Fibroblast of gingiva (primary cell): ENCODE measurements at regions not wholly inside any gene's neighbourhood (a gene's known extent, or its start where the extent isn't known, plus 50 kb on each side); places are given as distances from the start of the nearest gene placed in this dataset.
A peak's percentile ranks its signal among the peaks of the same experiment; 100 is the strongest.
"Not testable (repeated sequence)": the region's sequence is repeated elsewhere in the genome, so short reads cannot be mapped to it uniquely, and the experiment has no call there.

Experiments
- DNase-seq: peaks from one replicate; pipeline ENCODE4 v3.0.0-alpha.2; 2011; ENCODE audit warnings: low read depth

DNA sequence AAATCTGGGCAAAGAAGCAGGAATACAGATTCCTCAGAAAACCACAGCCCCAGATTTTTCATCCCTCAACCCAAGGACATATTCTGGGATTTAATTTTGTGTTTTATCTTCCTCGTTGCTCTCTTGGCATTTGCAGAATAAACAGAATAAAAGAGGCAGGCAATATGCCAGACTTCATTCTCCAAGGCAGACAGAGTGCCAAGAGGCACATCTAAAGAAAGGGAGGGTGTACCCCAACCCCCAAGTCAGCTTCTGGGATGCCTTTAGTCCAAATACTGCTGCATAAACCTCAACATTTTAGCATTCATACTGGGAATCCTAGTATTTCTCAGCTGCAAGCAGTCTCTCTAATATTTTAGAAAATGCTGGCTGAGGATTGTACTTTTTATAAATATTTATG, 629.2 kb downstream of the KLHL13 start:
- DNase-seq = no peak

- DNase-seq = no peak
Measured at GRCh38 chrX:117483950-117484349, 632.7 kb downstream of the KLHL13 start.

DNA sequence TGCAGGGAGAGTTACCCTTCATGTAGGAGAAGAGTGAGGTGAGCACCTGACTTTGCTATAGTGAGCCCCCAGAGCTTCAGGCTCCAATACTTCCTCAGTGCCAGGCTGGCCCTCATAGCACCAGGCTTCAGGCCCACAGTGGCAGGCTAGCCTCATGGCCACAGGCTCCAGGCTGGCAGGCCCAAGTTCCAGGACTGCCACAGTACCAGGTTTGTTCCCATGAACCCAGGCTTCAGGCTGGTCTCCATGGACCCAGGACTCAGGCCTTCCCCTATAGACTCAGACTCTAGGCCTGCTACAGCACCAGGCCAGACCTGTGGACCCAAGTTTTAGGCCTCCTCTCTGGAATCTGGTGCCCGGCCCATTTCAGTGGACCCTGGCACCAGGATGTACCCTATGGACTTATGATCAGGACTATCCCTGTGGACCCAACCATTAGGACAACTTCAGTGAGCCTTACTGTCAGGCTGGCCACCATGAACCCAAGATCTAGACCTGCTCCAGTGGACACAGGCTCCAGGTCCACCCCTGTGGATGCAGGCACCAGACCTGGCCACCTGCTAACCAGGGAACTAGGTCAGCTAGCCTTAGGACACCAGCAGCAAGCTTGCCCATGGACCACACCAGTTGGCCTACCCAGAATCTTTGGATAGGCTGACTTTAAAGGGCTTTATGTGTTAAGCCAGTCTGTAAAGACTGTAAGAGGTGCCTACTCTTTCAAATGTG, 658.2 kb downstream of the KLHL13 start:
- DNase-seq = no peak

DNA sequence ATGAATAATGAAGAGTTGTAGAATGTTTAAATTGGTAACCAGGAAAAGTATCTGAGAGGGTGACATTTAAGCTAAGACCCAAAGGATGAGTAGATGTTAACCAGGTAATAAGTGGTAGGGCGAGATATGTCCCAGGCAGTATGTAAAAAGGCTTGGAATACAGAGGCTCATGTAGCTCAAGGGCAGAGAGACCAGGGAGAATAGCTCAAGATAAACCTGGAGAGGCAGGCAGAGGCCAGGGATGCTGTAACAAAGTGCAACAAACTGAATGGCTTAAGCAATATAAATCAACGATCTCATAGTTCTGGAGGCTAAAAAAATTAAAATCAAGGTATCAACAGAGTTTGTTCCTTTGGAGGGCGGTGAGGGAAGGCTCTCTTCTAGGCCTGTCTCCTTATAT, 660.8 kb downstream of the KLHL13 start:
- DNase-seq = no peak

- DNase-seq = no peak
Measured at GRCh38 chrX:117429501-117429900, 687.1 kb downstream of the KLHL13 start.

GRCh38 chrX:117407449-117408150, 709.0 kb downstream of the KLHL13 start:
- DNase-seq = peak; percentile 6

GRCh38 chrX:117400839-117401238, 715.8 kb downstream of the KLHL13 start:
- DNase-seq = peak; percentile 2

- no peak for DNase-seq
Measured at GRCh38 chrX:117400005-117400404, 716.6 kb downstream of the KLHL13 start.

DNA sequence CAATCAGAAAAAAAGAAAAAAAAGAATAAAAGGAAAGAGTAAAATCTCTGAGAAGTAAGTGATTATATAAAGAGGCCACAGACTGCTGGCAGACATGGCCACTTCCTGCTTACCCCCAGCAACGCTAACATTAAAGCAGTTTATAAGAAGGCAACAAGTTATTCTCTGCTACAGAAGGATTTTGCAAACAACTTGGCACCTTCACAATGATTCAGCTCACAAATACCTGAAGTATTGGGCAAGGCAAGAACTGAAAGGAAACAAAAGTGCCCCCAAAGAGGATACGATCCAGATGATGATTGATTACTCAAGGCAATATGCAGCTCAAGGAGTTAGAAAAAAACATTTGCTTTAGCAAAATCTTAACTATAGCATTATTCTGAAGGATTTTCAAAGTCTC, 718.8 kb downstream of the KLHL13 start:
- peak; percentile 20 for DNase-seq

DNA sequence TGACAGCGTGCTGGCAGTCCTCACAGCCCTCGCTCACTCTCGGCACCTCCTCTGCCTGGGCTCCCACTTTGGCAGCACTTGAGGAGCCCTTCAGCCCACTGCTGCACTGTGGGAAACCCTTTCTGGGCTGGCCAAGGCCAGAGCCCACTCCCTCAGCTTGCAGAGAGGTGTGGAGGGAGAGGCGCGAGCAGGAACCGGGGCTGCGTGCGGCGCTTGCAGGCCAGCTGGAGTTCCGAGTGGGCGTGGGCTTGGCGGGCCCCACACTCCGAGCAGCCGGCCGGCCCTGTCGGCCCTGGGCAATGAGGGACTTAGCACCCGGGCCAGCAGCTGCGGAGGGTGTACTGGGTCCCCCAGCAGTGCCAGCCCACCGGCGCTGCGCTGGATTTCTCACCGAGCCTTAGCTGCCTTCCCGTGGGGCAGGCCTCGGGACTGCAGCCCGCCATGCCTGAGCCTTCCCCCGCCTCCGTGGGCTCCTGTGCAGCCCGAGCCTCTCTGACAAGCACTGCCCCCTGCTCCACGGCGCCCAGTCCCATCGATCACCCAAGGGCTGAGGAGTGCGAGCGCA, 722.0 kb downstream of the KLHL13 start:
- not testable (repeated sequence) for DNase-seq

DNA sequence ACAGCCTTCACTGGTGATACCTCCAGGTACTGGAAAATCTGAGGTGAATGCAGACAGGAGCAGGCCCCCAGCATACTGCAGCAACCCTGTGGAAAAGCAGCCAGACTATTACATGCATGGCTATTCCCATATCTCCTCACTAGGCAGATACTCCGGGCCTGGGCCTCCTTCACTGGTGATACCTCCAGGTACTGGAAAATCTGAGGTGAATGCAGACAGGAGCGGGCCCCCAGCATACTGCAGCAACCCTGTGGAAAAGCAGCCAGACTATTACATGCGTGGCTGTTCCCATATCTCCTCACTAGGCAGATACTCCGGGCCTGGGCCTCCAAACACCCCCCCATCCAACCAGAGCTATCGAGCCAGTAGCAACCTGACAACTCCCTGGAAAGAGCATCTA, 724.2 kb downstream of the KLHL13 start:
- not testable (repeated sequence) for DNase-seq

DNA sequence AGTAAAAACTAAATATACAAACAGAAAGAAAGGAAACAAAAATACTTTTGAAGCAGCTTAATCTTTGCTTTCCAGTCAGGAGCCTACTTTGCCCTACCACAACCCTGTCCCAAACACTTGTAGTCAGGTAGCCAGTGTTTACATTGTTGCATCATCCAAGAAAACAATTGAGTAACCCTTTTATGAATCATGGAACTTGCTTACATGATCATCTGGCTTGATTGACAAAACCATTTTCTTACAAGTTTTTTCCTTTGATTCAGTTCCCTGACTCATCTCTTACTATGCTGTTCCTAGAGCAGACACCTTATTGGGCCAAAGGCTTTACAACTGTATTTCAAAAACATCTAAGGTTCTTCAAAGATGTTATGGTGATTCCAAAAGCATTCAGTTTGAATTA, 740.1 kb downstream of the KLHL13 start:
- no peak for DNase-seq

DNA sequence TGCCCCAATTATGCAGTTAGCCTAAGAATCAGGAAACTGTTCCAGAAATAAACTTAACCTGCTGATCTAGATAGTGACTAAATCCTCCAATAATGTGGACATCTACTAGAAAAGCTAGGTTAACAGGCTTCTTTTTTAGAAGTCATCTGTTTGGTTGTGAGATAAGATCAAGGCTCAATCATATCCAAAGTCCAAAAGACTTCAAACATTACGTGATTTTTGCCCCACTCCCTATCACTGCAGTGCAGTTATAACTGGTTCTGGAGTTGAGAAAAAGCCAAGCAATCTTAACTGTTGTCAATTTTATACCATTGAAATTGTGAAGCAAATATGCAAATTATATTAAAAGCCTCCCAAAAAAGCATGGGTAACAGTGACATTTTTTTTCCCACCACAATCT, 781.4 kb downstream of the KLHL13 start:
- DNase-seq = no peak

- no peak for DNase-seq
Measured at GRCh38 chrX:117327373-117327772, 789.2 kb downstream of the KLHL13 start.

GRCh38 chrX:117325706-117326105, 790.9 kb downstream of the KLHL13 start:
- DNase-seq = no peak

DNA sequence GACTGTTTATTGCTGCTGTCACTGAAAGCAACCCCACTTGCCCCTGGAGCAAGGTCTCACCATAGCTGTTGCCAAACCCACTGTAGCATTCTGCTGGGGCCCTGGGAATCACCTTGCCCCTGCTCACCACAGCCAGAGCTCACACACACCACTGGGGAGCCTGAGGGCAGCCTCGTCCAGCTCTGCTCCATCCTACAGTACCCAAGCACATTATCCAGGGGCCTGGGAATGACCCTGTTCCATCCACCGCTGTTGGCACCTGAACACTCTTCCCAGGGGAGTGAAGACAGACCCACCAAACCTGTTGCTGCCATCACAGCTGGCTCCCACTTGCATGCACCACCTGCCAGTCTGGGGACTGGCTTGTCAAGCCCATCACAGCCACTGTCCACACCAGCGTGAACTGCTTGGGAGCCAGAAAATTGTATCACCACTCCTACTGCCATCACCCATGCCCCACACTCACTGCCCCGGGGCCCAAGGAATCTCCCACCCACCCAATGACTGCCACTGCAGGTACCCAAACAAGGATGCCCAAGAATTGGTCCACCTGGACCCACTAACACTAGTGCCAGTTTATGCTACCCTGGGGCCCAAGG, 811.3 kb downstream of the KLHL13 start:
- DNase-seq = no peak

- no peak for DNase-seq
Measured at GRCh38 chrX:117301086-117301485, 815.5 kb downstream of the KLHL13 start.

GRCh38 chrX:117291760-117292159, 824.9 kb downstream of the KLHL13 start:
- DNase-seq = no peak

GRCh38 chrX:117274965-117275364, 812.2 kb upstream of the CT83 start:
- no peak for DNase-seq
